Pulmonary artery endothelial cell (primary cell): ENCODE measurements at regions not wholly inside any gene's neighbourhood (a gene's known extent, or its start where the extent isn't known, plus 50 kb on each side); places are given as distances from the start of the nearest gene placed in this dataset.

ENCODE experiments used
- DNase-seq: peaks from one replicate; pipeline ENCODE4 v3.0.0-alpha.2; 2011; ENCODE audit warnings: low read depth, low spot score

GRCh38 chr12:124445826-124446225, 121.6 kb downstream of the NCOR2 start:
- no peak for DNase-seq

GRCh38 chr12:124445121-124445718, 122.2 kb downstream of the NCOR2 start:
- DNase-seq, result no peak

- DNase-seq, result no peak
These were observed 123.3 kb downstream of the NCOR2 start for GRCh38 chr12:124443931-124444712.

- no peak for DNase-seq
These were observed 124.5 kb downstream of the NCOR2 start for GRCh38 chr12:124442772-124443445.

GRCh38 chr12:124442281-124442680, 125.1 kb downstream of the NCOR2 start:
- no peak for DNase-seq

- DNase-seq, result peak; percentile 72
These were observed 125.8 kb downstream of the NCOR2 start for GRCh38 chr12:124441443-124442194.

- no peak for DNase-seq
These were observed 126.5 kb downstream of the NCOR2 start for GRCh38 chr12:124440841-124441381.

GRCh38 chr12:124440031-124440626, 127.3 kb downstream of the NCOR2 start:
- DNase-seq, result no peak

- DNase-seq, result no peak
These were observed 128.9 kb downstream of the NCOR2 start for GRCh38 chr12:124438437-124439056.

GRCh38 chr12:124437617-124438436, 129.6 kb downstream of the NCOR2 start:
- DNase-seq, result no peak

- DNase-seq, result no peak
These were observed 130.3 kb downstream of the NCOR2 start for GRCh38 chr12:124437121-124437520.

- no peak for DNase-seq
These were observed 131.0 kb downstream of the NCOR2 start for GRCh38 chr12:124436366-124436765.

- no peak for DNase-seq
These were observed 131.5 kb downstream of the NCOR2 start for GRCh38 chr12:124435806-124436345.

GRCh38 chr12:124434951-124435805, 132.2 kb downstream of the NCOR2 start:
- no peak for DNase-seq

- DNase-seq, result no peak
These were observed 133.1 kb downstream of the NCOR2 start for GRCh38 chr12:124434354-124434753.

- DNase-seq, result no peak
These were observed 133.5 kb downstream of the NCOR2 start for GRCh38 chr12:124433879-124434278.

- no peak for DNase-seq
These were observed 134.1 kb downstream of the NCOR2 start for GRCh38 chr12:124433147-124433874.

- no peak for DNase-seq
These were observed 135.0 kb downstream of the NCOR2 start for GRCh38 chr12:124432376-124432775.
